RPMI7951 (cell line): ENCODE measurements at regions not wholly inside any gene's neighbourhood (a gene's known extent, or its start where the extent isn't known, plus 50 kb on each side); places are given as distances from the start of the nearest gene placed in this dataset.

Experiments
- DNase-seq: peaks from one replicate; pipeline ENCODE4 v3.0.0-alpha.2; 2012; ENCODE audit warnings: low read depth

GRCh38 chr22:20654343-20655208, 119.3 kb upstream of the SERPIND1 start:
- no peak for DNase-seq

- DNase-seq: no peak
Observed at GRCh38 chr22:20655623-20656022, 118.3 kb upstream of the SERPIND1 start.

GRCh38 chr22:20656516-20656901, 117.4 kb upstream of the SERPIND1 start:
- DNase-seq: no peak

- DNase-seq: peak; percentile 33
Observed at GRCh38 chr22:20656902-20657836, 116.7 kb upstream of the SERPIND1 start.
